Kasumi-1 (cell line): ENCODE measurements at regions not wholly inside any gene's neighbourhood (a gene's known extent, or its start where the extent isn't known, plus 50 kb on each side); places are given as distances from the start of the nearest gene placed in this dataset.

Experiments
- DNase-seq, 2 experiments: peaks; one replicate each; lab custom pipeline; 2025; lab: John Stamatoyannopoulos, UW

GRCh38 chr1:147452809-147453208 is 88.5 kb upstream of the BCL9 start:
- no peak for DNase-seq

- DNase-seq, result no peak
These were observed 78.3 kb upstream of the BCL9 start for GRCh38 chr1:147463022-147463421.

GRCh38 chr1:147466543-147466942 is 74.8 kb upstream of the BCL9 start:
- DNase-seq, result no peak

GRCh38 chr1:147470079-147470478 is 71.2 kb upstream of the BCL9 start:
- DNase-seq, result no peak

GRCh38 chr1:147472489-147472888 is 68.8 kb upstream of the BCL9 start:
- DNase-seq, result no peak

GRCh38 chr1:147472966-147473732 is 68.2 kb upstream of the BCL9 start:
- no peak for DNase-seq

GRCh38 chr1:147473733-147474049 is 67.6 kb upstream of the BCL9 start:
- no peak for DNase-seq

GRCh38 chr1:147475488-147475887 is 65.8 kb upstream of the BCL9 start:
- no peak for DNase-seq

- DNase-seq, result no peak
These were observed 62.8 kb upstream of the BCL9 start for GRCh38 chr1:147478521-147478920.

- DNase-seq, result no peak
These were observed 61.3 kb upstream of the BCL9 start for GRCh38 chr1:147479864-147480564.

GRCh38 chr1:147480565-147480935 is 60.8 kb upstream of the BCL9 start:
- no peak for DNase-seq

GRCh38 chr1:147486876-147487656 is 54.2 kb upstream of the BCL9 start:
- no peak for DNase-seq

GRCh38 chr1:147491098-147491497 is 50.2 kb upstream of the BCL9 start:
- DNase-seq, result no peak
